ENCODE measurements at regions not wholly inside any gene's neighbourhood (a gene's known extent, or its start where the extent isn't known, plus 50 kb on each side); places are given as distances from the start of the nearest gene placed in this dataset.

DNA sequence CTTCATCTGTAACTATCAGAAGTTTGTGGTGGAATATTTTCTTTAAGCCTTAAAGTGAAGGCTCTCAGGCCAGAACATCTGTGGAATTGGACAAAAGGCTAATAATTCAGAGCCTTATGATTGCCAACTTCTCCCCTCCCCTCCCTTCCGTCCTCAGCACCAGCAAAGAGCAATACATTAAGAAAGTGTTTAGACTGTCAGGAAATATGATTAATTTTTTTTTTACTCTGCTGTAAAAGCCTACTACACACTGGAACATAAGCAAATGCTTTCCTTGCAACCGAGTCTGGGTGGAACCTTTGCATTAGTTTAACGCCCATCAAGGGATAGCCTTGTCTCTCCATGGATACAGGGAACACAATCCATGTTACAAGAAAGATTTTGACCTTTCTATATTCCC is 110.3 kb upstream of the TARS1 start:
- no peak for DNase-seq (ENCODE audit: low read depth, low spot score)
- no peaks in the 10 kb centered on the region for H3K36me3 ChIP-seq (ENCODE audit: insufficient read depth, insufficient read length, low read length)
- H3K4me1 ChIP-seq (ENCODE audit: insufficient read depth, insufficient read length): no peaks in the 10 kb centered on the region
- TF ChIP-seq SUZ12 (IDR thresholded peaks at IDR 0.05; ENCODE audit: extremely low read depth, insufficient read depth, insufficient read length) (no peak), ZNF274 (IDR thresholded peaks at IDR 0.05; ENCODE audit: low read depth, low read length) (no peak), YY1 (IDR thresholded peaks at IDR 0.05; ENCODE audit: insufficient read depth, insufficient read length) (no peak)
- H3K9ac ChIP-seq (ENCODE audit: insufficient read length, low read depth): no peak overlapping the region
- H3K27me3 ChIP-seq (ENCODE audit: insufficient read depth, insufficient read length): no peaks in the 10 kb centered on the region
- no peak overlapping the region for H3K4me3 ChIP-seq (ENCODE audit: insufficient read length, low read depth)
- no peaks in the 10 kb centered on the region for H3K9me3 ChIP-seq (ENCODE audit: insufficient read depth, low read length)

DNA sequence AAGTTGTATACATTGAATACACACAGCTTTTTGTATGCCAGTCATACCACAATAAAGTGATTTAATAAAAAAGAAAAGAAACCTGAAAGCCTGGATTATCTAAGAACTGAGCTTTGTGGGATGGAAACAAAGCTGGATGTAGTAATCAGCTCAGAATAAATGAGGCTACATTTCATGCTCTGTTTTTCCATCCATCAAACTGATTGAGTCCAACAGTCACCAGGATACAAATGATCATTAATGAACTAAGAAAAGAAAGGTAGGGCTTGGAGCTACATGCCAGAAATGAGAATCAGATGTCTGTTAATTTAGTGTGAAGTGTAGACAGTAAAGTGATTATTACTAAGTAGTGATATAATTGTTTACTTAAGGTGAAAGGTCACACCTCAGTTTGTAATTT is 109.8 kb upstream of the TARS1 start:
- Histone ChIP-seq H3K4me3 (ENCODE audit: insufficient read length, low read depth) (no peak overlapping the region), H3K9ac (ENCODE audit: insufficient read length, low read depth) (no peak overlapping the region), H3K27me3 (ENCODE audit: insufficient read depth, insufficient read length) (no peaks in the 10 kb centered on the region), H3K36me3 (ENCODE audit: insufficient read depth, insufficient read length, low read length) (no peaks in the 10 kb centered on the region), H3K4me1 (ENCODE audit: insufficient read depth, insufficient read length) (no peaks in the 10 kb centered on the region), H3K9me3 (ENCODE audit: insufficient read depth, low read length) (no peaks in the 10 kb centered on the region)
- no peak for DNase-seq (ENCODE audit: low read depth, low spot score)
- TF ChIP-seq YY1 (IDR thresholded peaks at IDR 0.05; ENCODE audit: insufficient read depth, insufficient read length): no peak
- TF ChIP-seq ZNF274 (IDR thresholded peaks at IDR 0.05; ENCODE audit: low read depth, low read length): no peak
- no peak for TF ChIP-seq SUZ12 (IDR thresholded peaks at IDR 0.05; ENCODE audit: extremely low read depth, insufficient read depth, insufficient read length)

DNA sequence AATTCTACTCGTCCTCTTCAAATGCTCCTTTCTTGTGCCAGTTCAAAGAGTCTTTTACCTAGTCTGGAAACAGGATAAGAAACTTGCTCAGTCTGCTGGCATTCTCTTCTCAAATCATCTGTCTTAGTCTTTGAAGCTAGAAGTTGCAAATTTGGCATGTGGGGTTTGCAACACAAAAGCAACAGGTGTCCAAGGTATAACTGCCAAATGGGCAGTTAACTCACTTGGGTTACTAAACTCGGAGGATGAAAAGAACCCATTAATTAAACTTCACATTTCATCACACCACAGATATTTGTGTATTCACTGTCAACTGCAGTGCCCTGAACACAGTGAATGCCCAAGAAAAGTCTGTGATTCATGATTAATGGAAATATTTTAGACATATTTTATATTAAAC is 108.0 kb upstream of the TARS1 start:
- Histone ChIP-seq H3K27me3 (ENCODE audit: insufficient read depth, insufficient read length) (no peaks in the 10 kb centered on the region), H3K4me1 (ENCODE audit: insufficient read depth, insufficient read length) (no peaks in the 10 kb centered on the region), H3K4me3 (ENCODE audit: insufficient read length, low read depth) (no peak overlapping the region), H3K36me3 (ENCODE audit: insufficient read depth, insufficient read length, low read length) (no peaks in the 10 kb centered on the region), H3K9ac (ENCODE audit: insufficient read length, low read depth) (no peak overlapping the region), H3K9me3 (ENCODE audit: insufficient read depth, low read length) (no peaks in the 10 kb centered on the region)
- DNase-seq (ENCODE audit: low read depth, low spot score): no peak
- no peak for TF ChIP-seq SUZ12 (IDR thresholded peaks at IDR 0.05; ENCODE audit: extremely low read depth, insufficient read depth, insufficient read length)
- TF ChIP-seq YY1 (IDR thresholded peaks at IDR 0.05; ENCODE audit: insufficient read depth, insufficient read length): no peak
- TF ChIP-seq ZNF274 (IDR thresholded peaks at IDR 0.05; ENCODE audit: low read depth, low read length): no peak

DNA sequence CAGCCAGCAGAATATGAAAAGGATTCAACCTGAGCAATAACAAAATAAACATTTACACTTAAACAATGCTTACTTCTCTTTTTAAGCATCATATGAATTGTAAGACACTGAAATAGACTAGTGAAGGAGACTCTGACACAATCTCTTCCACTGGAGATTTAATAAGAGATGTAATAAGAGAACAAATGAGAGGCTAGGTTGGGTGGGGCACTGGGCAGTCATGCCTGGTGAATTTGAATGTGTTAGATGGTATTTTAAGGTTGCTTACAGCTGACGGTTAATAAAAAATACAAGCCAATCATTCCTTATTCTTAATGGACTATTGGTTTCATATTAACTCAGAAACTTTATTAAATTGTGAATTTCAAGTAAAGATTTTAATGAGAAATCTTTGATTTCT is 105.9 kb upstream of the TARS1 start:
- Histone ChIP-seq H3K36me3 (ENCODE audit: insufficient read depth, insufficient read length, low read length) (no peaks in the 10 kb centered on the region), H3K27me3 (ENCODE audit: insufficient read depth, insufficient read length) (no peaks in the 10 kb centered on the region), H3K4me3 (ENCODE audit: insufficient read length, low read depth) (no peak overlapping the region), H3K9me3 (ENCODE audit: insufficient read depth, low read length) (no peaks in the 10 kb centered on the region), H3K4me1 (ENCODE audit: insufficient read depth, insufficient read length) (no peaks in the 10 kb centered on the region), H3K9ac (ENCODE audit: insufficient read length, low read depth) (no peak overlapping the region)
- TF ChIP-seq YY1 (IDR thresholded peaks at IDR 0.05; ENCODE audit: insufficient read depth, insufficient read length): no peak
- TF ChIP-seq SUZ12 (IDR thresholded peaks at IDR 0.05; ENCODE audit: extremely low read depth, insufficient read depth, insufficient read length): no peak
- TF ChIP-seq ZNF274 (IDR thresholded peaks at IDR 0.05; ENCODE audit: low read depth, low read length): no peak
- DNase-seq (ENCODE audit: low read depth, low spot score): no peak

DNA sequence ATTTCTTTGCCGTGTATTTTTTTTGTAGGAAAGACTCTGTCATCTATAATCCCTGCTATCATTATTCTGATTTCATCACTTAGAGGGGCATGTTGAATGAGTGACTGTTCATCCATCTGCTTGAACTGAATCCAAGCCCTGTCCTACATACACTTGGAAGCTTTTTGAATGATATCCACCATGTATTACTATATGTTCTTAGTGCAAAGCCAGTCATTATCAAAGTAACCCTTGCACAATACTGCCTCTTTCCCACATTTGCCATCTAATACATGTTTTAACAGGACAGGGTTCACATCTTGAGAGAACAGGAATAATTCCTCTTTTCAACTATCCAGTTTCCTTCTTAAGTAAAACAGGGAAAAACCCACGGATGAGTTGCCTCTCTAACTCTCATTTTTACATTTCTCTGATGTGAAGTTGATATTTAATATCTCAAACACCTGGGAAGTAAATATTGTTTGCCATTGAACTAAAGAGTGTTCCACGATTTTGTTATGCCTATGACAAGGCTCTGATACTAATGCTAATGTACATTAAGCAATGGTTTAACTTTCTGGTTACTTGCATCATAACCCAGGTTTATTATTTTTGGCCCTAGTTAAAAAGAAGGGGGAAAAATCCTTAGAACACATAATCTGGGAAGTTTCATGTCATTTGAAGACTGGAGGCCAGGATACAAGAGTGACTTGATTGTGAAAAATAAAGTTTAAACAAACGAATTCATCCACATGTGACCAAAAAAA is 103.7 kb upstream of the TARS1 start:
- no peaks in the 10 kb centered on the region for H3K9me3 ChIP-seq (ENCODE audit: insufficient read depth, low read length)
- no peak overlapping the region for H3K9ac ChIP-seq (ENCODE audit: insufficient read length, low read depth)
- DNase-seq (ENCODE audit: low read depth, low spot score): no peak
- no peak for TF ChIP-seq SUZ12 (IDR thresholded peaks at IDR 0.05; ENCODE audit: extremely low read depth, insufficient read depth, insufficient read length)
- TF ChIP-seq YY1 (IDR thresholded peaks at IDR 0.05; ENCODE audit: insufficient read depth, insufficient read length): no peak
- no peak for TF ChIP-seq ZNF274 (IDR thresholded peaks at IDR 0.05; ENCODE audit: low read depth, low read length)
- H3K27me3 ChIP-seq (ENCODE audit: insufficient read depth, insufficient read length): no peaks in the 10 kb centered on the region
- H3K36me3 ChIP-seq (ENCODE audit: insufficient read depth, insufficient read length, low read length): no peaks in the 10 kb centered on the region
- H3K4me1 ChIP-seq (ENCODE audit: insufficient read depth, insufficient read length): no peaks in the 10 kb centered on the region
- no peak overlapping the region for H3K4me3 ChIP-seq (ENCODE audit: insufficient read length, low read depth)

DNA sequence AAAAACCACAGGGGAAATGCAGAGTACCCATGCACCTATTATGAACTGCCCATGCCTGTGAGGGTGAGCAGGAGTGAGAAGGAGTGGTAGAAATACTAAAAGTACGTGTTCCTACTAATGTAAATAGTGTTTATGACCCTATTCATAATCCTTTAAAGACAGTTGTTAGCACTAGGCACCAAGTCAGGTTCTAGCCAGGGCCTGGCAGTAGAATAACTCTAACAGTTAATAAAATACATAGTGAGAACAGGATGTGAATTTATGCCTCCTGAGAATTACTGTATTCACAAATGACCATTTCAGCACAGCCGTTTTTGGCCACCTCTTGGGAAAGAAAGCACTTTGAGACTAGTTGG is 103.2 kb upstream of the TARS1 start:
- no peaks in the 10 kb centered on the region for H3K4me1 ChIP-seq (ENCODE audit: insufficient read depth, insufficient read length)
- H3K27me3 ChIP-seq (ENCODE audit: insufficient read depth, insufficient read length): no peaks in the 10 kb centered on the region
- H3K9me3 ChIP-seq (ENCODE audit: insufficient read depth, low read length): no peaks in the 10 kb centered on the region
- no peaks in the 10 kb centered on the region for H3K36me3 ChIP-seq (ENCODE audit: insufficient read depth, insufficient read length, low read length)
- TF ChIP-seq ZNF274 (IDR thresholded peaks at IDR 0.05; ENCODE audit: low read depth, low read length) (no peak), SUZ12 (IDR thresholded peaks at IDR 0.05; ENCODE audit: extremely low read depth, insufficient read depth, insufficient read length) (no peak), YY1 (IDR thresholded peaks at IDR 0.05; ENCODE audit: insufficient read depth, insufficient read length) (no peak)
- no peak overlapping the region for H3K4me3 ChIP-seq (ENCODE audit: insufficient read length, low read depth)
- no peak overlapping the region for H3K9ac ChIP-seq (ENCODE audit: insufficient read length, low read depth)
- no peak for DNase-seq (ENCODE audit: low read depth, low spot score)

DNA sequence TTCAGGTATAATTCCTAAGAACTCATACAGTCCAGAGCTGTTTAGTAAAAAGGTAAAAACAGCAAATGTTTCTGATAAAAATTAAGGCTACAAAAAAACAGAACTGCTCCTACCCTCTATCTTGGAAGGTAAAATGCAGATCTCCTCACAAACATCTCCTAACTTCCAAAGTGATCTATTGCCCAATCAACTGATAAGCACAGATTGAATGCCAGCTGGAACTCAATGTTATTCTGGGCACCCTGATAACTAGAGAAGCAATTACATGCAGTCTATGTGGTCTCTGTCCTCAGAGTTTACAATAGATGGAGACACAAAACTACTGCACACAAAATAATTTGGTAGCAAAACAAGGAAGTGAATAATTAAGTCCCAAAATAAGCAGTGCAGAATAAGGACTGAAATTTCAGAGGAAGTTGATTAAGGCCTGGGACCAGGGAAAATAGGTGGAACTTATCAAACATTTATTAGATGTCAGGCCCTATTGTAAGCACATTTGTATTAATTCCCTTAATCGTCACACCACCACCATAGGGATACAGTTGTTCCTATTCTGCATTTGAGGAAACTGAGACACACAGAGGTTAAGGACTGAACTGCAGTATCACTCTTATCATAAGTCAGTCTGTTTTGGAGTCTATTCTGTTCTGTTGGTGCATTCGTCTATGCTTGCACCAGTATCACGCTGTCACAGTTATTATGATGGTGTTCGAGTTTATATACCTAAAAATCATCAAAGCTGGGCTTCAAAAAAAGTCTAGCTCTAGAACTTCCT is 102.2 kb upstream of the TARS1 start:
- H3K9ac ChIP-seq (ENCODE audit: insufficient read length, low read depth): no peak overlapping the region
- no peak overlapping the region for H3K4me3 ChIP-seq (ENCODE audit: insufficient read length, low read depth)
- no peaks in the 10 kb centered on the region for H3K4me1 ChIP-seq (ENCODE audit: insufficient read depth, insufficient read length)
- H3K27me3 ChIP-seq (ENCODE audit: insufficient read depth, insufficient read length): no peaks in the 10 kb centered on the region
- DNase-seq (ENCODE audit: low read depth, low spot score): no peak
- H3K9me3 ChIP-seq (ENCODE audit: insufficient read depth, low read length): no peaks in the 10 kb centered on the region
- TF ChIP-seq YY1 (IDR thresholded peaks at IDR 0.05; ENCODE audit: insufficient read depth, insufficient read length) (no peak), SUZ12 (IDR thresholded peaks at IDR 0.05; ENCODE audit: extremely low read depth, insufficient read depth, insufficient read length) (no peak), ZNF274 (IDR thresholded peaks at IDR 0.05; ENCODE audit: low read depth, low read length) (no peak)
- H3K36me3 ChIP-seq (ENCODE audit: insufficient read depth, insufficient read length, low read length): no peaks in the 10 kb centered on the region
